ENCODE measurements at regions not wholly inside any gene's neighbourhood (a gene's known extent, or its start where the extent isn't known, plus 50 kb on each side); places are given as distances from the start of the nearest gene placed in this dataset.

DNA sequence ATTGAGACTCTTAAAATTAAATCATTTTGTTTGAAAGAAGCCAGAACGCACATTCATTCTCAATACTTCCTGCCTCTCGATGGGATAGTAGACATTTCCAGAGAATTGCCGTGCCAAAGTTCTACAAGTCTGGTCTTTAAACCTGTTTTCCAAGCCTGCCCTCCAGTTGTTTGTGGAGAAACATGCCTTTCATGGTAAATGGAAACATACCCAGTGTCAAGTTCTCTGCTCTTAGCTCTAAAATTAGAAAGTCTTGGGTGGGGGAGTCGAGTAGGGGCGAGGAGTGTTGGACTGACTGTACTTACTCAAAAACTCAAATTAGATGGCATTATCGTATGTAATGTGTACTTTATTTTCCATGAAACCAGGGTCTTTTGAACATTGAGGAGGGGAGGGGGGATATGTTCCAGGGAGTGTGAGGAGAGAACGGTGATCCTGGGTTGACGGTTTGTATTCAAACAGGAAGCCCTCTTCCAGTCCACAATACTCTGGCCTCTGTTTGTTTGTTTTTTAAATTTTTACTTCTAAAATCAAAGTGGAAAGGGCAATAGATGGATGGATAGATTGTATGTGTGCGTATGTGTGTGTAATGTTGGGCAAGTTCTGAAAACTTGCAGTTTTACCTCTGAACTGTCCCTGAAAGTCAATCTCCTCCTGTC lies 106.8 kb upstream of the ARMC2 start (continued):
- TF ChIP-seq, protein P1, sequence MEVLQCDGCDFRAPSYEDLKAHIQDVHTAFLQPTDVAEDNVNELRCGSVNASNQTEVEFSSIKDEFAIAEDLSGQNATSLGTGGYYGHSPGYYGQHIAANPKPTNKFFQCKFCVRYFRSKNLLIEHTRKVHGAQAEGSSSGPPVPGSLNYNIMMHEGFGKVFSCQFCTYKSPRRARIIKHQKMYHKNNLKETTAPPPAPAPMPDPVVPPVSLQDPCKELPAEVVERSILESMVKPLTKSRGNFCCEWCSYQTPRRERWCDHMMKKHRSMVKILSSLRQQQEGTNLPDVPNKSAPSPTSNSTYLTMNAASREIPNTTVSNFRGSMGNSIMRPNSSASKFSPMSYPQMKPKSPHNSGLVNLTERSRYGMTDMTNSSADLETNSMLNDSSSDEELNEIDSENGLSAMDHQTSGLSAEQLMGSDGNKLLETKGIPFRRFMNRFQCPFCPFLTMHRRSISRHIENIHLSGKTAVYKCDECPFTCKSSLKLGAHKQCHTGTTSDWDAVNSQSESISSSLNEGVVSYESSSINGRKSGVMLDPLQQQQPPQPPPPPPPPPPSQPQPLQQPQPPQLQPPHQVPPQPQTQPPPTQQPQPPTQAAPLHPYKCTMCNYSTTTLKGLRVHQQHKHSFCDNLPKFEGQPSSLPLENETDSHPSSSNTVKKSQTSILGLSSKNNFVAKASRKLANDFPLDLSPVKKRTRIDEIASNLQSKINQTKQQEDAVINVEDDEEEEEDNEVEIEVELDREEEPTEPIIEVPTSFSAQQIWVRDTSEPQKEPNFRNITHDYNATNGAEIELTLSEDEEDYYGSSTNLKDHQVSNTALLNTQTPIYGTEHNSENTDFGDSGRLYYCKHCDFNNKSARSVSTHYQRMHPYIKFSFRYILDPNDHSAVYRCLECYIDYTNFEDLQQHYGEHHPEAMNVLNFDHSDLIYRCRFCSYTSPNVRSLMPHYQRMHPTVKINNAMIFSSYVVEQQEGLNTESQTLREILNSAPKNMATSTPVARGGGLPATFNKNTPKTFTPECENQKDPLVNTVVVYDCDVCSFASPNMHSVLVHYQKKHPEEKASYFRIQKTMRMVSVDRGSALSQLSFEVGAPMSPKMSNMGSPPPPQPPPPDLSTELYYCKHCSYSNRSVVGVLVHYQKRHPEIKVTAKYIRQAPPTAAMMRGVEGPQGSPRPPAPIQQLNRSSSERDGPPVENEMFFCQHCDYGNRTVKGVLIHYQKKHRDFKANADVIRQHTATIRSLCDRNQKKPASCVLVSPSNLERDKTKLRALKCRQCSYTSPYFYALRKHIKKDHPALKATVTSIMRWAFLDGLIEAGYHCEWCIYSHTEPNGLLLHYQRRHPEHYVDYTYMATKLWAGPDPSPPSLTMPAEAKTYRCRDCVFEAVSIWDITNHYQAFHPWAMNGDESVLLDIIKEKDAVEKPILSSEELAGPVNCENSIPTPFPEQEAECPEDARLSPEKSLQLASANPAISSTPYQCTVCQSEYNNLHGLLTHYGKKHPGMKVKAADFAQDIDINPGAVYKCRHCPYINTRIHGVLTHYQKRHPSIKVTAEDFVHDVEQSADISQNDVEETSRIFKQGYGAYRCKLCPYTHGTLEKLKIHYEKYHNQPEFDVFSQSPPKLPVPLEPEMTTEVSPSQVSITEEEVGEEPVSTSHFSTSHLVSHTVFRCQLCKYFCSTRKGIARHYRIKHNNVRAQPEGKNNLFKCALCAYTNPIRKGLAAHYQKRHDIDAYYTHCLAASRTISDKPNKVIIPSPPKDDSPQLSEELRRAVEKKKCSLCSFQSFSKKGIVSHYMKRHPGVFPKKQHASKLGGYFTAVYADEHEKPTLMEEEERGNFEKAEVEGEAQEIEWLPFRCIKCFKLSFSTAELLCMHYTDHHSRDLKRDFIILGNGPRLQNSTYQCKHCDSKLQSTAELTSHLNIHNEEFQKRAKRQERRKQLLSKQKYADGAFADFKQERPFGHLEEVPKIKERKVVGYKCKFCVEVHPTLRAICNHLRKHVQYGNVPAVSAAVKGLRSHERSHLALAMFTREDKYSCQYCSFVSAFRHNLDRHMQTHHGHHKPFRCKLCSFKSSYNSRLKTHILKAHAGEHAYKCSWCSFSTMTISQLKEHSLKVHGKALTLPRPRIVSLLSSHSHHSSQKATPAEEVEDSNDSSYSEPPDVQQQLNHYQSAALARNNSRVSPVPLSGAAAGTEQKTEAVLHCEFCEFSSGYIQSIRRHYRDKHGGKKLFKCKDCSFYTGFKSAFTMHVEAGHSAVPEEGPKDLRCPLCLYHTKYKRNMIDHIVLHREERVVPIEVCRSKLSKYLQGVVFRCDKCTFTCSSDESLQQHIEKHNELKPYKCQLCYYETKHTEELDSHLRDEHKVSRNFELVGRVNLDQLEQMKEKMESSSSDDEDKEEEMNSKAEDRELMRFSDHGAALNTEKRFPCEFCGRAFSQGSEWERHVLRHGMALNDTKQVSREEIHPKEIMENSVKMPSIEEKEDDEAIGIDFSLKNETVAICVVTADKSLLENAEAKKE (CRISPR knock-in tag; IDR thresholded peaks at IDR 0.05), result no peak
- no peak for TF ChIP-seq JUNB (IDR thresholded peaks at IDR 0.05; ENCODE audit: unreplicated experiment)
- TF ChIP-seq NANOG (IDR thresholded peaks at IDR 0.05; ENCODE audit: borderline replicate concordance), result no peak
- no peak for TF ChIP-seq POLR2AphosphoS5 (IDR thresholded peaks at IDR 0.05; ENCODE audit: low read depth)
- TF ChIP-seq CREB1 (CRISPR knock-in tag; IDR thresholded peaks at IDR 0.05; ENCODE audit: low read depth), result no peak
- no peak for TF ChIP-seq EZH2phosphoT487 (IDR thresholded peaks at IDR 0.05; ENCODE audit: unreplicated experiment)
- TF ChIP-seq ZNF114 (CRISPR knock-in tag; IDR thresholded peaks at IDR 0.05), result no peak
- TF ChIP-seq, protein P2, sequence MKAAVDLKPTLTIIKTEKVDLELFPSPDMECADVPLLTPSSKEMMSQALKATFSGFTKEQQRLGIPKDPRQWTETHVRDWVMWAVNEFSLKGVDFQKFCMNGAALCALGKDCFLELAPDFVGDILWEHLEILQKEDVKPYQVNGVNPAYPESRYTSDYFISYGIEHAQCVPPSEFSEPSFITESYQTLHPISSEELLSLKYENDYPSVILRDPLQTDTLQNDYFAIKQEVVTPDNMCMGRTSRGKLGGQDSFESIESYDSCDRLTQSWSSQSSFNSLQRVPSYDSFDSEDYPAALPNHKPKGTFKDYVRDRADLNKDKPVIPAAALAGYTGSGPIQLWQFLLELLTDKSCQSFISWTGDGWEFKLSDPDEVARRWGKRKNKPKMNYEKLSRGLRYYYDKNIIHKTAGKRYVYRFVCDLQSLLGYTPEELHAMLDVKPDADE (IDR thresholded peaks at IDR 0.05), result no peak
- no peak for TF ChIP-seq EZH2 (IDR thresholded peaks at IDR 0.05; ENCODE audit: low read depth, unreplicated experiment)
- TF ChIP-seq, protein P3, sequence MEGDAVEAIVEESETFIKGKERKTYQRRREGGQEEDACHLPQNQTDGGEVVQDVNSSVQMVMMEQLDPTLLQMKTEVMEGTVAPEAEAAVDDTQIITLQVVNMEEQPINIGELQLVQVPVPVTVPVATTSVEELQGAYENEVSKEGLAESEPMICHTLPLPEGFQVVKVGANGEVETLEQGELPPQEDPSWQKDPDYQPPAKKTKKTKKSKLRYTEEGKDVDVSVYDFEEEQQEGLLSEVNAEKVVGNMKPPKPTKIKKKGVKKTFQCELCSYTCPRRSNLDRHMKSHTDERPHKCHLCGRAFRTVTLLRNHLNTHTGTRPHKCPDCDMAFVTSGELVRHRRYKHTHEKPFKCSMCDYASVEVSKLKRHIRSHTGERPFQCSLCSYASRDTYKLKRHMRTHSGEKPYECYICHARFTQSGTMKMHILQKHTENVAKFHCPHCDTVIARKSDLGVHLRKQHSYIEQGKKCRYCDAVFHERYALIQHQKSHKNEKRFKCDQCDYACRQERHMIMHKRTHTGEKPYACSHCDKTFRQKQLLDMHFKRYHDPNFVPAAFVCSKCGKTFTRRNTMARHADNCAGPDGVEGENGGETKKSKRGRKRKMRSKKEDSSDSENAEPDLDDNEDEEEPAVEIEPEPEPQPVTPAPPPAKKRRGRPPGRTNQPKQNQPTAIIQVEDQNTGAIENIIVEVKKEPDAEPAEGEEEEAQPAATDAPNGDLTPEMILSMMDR (conservative IDR thresholded peaks at IDR 0.05; ENCODE audit: low read depth in 2 of 2), result no peak
- no peak for TF ChIP-seq ZNF331 (CRISPR knock-in tag; IDR thresholded peaks at IDR 0.05; ENCODE audit: low read depth)

Measured in GM23338 (cell line).